ENCODE measurements at regions not wholly inside any gene's neighbourhood (a gene's known extent, or its start where the extent isn't known, plus 50 kb on each side); places are given as distances from the start of the nearest gene placed in this dataset.

GRCh38 chr7:156496363-156496769 is 144.2 kb upstream of the RNF32 start:
- TF ChIP-seq CTCF (conservative IDR thresholded peaks at IDR 0.05; ENCODE audit: low read depth, low read length): no peak
- no peak overlapping the region for H3K4me3 ChIP-seq (ENCODE audit: low read depth, low read length)
- DNase-seq (ENCODE audit: low read depth): no peak

- no peak for TF ChIP-seq CTCF (conservative IDR thresholded peaks at IDR 0.05; ENCODE audit: low read depth, low read length)
- no peak for DNase-seq (ENCODE audit: low read depth)
- H3K4me3 ChIP-seq (ENCODE audit: low read depth, low read length): no peak overlapping the region
Observed at GRCh38 chr7:156494960-156495359, 145.6 kb upstream of the RNF32 start.

GRCh38 chr7:156493942-156494341 is 146.6 kb upstream of the RNF32 start:
- H3K4me3 ChIP-seq (ENCODE audit: low read depth, low read length): no peak overlapping the region
- peak; percentile 13 for DNase-seq (ENCODE audit: low read depth)
- no peak for TF ChIP-seq CTCF (conservative IDR thresholded peaks at IDR 0.05; ENCODE audit: low read depth, low read length)

GRCh38 chr7:156492170-156492569 is 148.4 kb upstream of the RNF32 start:
- no peak for TF ChIP-seq CTCF (conservative IDR thresholded peaks at IDR 0.05; ENCODE audit: low read depth, low read length)
- H3K4me3 ChIP-seq (ENCODE audit: low read depth, low read length): no peak overlapping the region
- DNase-seq (ENCODE audit: low read depth): no peak

- no peak for TF ChIP-seq CTCF (conservative IDR thresholded peaks at IDR 0.05; ENCODE audit: low read depth, low read length)
- no peak overlapping the region for H3K4me3 ChIP-seq (ENCODE audit: low read depth, low read length)
- DNase-seq (ENCODE audit: low read depth): no peak
Observed at GRCh38 chr7:156491435-156491834, 149.1 kb upstream of the RNF32 start.

GRCh38 chr7:156490021-156490800 is 150.4 kb upstream of the RNF32 start:
- no peak for DNase-seq (ENCODE audit: low read depth)
- TF ChIP-seq CTCF (conservative IDR thresholded peaks at IDR 0.05; ENCODE audit: low read depth, low read length): no peak
- H3K4me3 ChIP-seq (ENCODE audit: low read depth, low read length): no peak overlapping the region

All from epithelial cell of proximal tubule (primary cell).